8988T (cell line): ENCODE measurements at regions not wholly inside any gene's neighbourhood (a gene's known extent, or its start where the extent isn't known, plus 50 kb on each side); places are given as distances from the start of the nearest gene placed in this dataset.
"Not testable (repeated sequence)": the region's sequence is repeated elsewhere in the genome, so short reads cannot be mapped to it uniquely, and the experiment has no call there.

ENCODE experiments used
- DNase-seq: peaks from one replicate; pipeline ENCODE4 v3.0.0; 2011

DNA sequence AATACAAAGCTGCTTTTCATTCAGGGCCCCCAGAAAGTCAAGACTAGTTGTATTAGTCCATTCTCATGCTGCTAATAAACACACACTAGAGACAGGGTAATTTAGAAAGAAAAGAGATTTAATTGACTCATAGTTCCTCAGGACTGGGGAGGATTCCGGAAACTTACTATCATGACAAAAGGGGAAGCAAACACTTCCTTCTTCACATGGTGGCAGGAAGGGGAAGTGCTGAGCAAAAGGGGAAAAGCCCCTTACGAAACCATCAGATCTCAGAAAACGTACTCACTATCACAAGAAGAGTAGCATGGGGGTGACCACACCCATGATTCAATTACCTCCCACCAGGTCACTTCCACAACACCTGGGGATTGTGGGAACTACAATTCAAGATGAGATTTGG lies 373.8 kb upstream of the FRG1 start:
- not testable (repeated sequence) for DNase-seq

- DNase-seq = not testable (repeated sequence)
Observed at GRCh38 chr4:189579645-189580044, 361.0 kb upstream of the FRG1 start.

- not testable (repeated sequence) for DNase-seq
Observed at GRCh38 chr4:189586908-189587632, 353.6 kb upstream of the FRG1 start.

- not testable (repeated sequence) for DNase-seq
Observed at GRCh38 chr4:189589201-189589600, 351.5 kb upstream of the FRG1 start.

GRCh38 chr4:189592890-189593289 lies 347.8 kb upstream of the FRG1 start:
- no peak for DNase-seq

DNA sequence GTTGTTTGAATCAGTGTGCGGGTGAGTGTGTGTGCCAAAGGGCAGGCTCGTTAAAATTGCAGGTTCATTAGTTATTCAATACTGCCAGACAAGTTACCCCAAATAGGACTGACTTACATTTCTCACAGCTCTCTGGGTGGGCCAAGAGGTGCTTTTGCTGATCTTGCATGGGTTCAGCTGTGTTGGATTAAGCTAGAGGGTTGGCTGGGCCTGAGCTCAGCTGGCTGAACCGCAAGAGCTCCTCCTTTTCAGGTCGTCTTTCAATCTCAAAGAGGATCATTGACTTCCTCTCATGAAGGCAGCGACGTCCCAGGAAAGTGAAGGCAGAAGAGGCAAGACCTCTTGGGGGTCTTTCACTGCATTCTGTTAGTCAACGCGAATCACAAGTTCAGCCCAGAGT lies 343.3 kb upstream of the FRG1 start:
- DNase-seq = no peak

DNA sequence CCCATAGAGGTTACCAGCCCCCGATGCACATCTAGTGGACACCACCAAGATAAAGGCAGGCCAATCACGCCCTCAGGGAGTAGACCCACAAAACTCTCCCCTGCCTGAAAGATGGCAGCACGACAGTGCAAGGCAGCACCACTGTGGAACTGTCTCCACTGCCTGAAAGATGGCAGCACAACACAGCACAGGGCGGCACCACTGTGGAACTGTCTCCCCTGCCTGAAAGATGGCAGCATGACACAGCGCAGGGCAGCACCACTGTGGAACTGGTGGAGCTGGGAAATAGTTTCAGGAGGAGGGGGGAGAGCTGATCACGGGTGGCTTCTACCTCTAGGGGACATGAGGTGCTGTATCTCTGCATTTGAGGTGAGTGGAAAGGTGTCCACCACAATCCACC lies 340.4 kb upstream of the FRG1 start:
- DNase-seq = no peak

DNA sequence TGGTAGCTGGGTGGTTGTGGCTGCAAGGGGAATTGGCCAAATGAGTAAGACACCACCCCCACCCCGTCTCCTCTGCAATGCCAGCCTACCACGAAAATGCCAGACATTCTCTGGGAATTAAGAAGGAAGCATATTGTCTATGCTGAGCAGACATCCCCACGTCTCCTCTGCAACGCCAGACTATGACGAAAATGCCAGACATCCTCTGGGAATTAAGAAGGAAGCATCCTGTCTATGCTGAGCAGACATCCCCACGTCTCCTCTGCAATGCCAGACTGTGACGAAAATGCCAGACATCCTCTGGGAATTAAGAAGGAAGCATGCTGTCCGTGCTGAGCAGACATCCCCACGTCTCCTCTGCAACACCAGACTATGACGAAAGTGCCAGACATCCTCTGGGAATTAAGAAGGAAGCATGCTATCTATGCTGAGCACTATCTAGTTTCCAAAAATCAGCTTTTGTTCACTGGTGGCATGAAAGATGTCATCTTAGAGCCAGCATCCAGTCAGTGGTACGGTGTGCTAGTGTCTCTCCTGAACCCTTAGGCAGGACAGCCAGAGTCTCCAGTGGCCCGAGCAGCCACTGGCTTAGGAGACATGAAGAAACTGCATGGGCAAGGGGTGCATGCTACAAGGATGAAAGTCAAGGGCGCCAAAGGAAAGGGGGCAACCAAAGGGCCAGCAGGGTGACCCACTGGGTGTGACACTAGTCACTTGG lies 339.8 kb upstream of the FRG1 start:
- no peak for DNase-seq

DNA sequence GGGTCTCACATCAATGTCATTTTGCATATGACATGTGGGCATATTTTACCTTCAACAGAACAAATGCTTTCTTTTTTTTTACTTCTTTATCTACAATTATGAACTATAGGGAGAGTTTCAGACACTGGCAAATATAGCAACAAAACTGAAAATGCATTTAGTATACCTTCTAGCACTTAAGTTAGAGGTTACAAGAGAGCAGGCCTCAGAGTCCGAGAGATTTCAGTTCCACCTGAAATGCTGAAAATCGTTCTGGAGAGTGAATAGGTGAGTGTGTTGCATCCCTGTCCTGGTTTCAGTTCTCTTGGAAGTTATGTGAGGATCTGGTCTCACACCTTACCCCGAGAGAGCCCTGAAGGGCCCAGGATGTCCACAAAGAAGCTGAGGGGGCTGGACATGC lies 337.8 kb upstream of the FRG1 start:
- not testable (repeated sequence) for DNase-seq

- DNase-seq = not testable (repeated sequence)
Observed at GRCh38 chr4:189610571-189610970, 330.1 kb upstream of the FRG1 start.

DNA sequence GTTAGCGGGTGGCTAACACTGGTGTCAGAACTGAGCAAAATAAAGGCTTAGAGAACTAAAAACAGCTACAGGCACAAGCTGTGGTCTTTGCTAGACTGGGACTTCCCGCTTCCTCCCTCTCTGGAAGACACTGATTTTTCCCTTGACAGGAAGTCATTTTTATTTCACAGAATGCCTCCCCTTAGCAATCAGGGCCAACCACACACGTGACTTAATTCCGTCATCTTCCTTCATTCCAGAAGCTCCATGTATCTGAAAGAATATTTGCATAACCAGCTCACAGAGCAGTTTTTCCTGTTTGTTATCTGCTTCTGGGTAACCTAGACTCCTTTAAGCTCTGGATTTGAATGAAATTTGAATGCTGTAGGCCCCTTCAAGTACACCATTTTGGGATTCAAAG lies 327.5 kb upstream of the FRG1 start:
- no peak for DNase-seq

DNA sequence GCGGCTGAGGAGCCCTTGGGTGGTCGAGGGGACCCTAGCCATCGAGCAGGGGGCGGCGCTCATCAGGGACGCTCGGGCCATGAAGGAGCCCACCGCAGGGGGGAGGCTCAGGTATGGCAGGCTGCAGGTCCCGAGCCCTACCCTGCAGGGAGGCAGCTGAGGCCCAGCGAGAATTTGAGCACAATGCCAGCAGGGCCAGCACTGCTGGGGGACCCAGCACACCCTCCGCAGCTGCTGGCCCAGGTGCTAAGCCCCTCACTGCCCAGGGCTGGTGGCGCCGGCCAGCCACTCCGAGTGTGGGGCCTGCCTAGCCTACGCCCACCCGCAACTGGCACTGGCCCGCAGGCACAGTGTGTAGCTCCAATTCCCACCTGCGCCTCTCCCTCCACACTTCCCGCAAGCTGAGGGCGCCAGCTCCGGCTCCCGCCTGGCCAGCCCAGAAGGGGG lies 325.4 kb upstream of the FRG1 start:
- DNase-seq = no peak

DNA sequence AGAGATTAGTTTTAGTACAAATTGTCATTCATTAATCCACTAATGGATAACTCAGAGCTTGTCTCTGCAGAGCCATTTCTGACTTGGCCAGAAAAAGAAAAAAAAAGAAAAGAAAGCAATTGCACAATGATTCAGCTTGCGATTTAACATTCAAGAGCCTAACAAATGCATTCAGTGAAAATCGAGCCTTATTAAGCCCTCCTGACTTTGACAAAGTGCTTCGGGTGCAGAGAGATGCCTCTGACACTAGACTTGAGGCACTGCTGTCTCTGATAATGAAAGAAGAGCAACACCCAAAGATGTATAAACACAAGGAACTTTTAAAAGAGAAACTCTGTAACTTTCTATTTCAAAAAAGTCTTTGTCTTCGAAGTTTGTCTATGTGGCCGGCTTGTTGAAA lies 322.9 kb upstream of the FRG1 start:
- DNase-seq = not testable (repeated sequence)

GRCh38 chr4:189619441-189620250 lies 321.0 kb upstream of the FRG1 start:
- not testable (repeated sequence) for DNase-seq

GRCh38 chr4:189622574-189622973 lies 318.1 kb upstream of the FRG1 start:
- DNase-seq = not testable (repeated sequence)

GRCh38 chr4:189627041-189627440 lies 313.6 kb upstream of the FRG1 start:
- not testable (repeated sequence) for DNase-seq

- not testable (repeated sequence) for DNase-seq
Observed at GRCh38 chr4:189629733-189630132, 310.9 kb upstream of the FRG1 start.

DNA sequence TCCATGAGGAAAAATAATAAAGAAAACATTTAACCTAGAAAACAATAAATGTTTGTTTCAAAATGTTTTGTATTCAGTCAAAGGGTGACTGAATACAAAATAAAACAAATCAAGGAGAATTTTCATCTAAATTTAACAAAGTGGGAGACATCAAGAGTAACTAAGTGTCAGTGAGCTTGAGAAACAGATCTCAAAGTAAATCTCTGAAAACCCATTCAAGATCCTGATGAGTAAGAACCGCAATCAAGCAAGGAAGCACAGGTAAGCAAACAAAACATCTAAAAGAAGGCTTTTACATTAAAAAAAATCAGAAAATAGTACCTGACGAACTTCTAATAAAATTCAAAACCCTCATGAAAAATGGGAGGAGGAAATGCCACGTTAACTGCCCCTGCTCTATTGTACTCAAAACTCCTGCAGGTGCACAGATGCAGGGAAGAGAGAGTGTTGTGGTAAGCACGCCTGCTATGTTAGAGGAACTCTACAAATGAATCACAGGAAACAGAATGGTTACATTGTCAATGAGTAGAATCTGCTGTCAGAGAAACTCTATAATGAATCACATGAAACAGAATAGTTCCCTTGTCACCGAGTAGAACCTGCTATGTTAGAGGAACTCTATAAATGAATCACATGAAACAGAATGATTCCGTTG lies 309.6 kb upstream of the FRG1 start:
- DNase-seq = not testable (repeated sequence)

DNA sequence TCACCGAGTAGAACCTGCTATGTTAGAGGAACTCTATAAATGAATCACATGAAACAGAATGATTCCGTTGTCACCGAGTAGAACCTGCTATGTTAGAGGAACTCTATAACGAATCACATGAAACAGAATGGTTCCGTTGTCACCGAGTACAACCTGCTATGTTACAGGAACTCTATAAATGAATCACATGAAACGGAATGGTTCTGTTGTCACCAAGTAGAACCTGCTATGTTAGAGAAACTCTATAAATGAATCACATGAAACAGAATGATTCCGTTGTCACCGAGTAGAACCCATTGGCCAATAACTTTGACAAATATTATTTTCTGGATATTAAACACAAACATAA lies 309.1 kb upstream of the FRG1 start:
- DNase-seq = not testable (repeated sequence)

DNA sequence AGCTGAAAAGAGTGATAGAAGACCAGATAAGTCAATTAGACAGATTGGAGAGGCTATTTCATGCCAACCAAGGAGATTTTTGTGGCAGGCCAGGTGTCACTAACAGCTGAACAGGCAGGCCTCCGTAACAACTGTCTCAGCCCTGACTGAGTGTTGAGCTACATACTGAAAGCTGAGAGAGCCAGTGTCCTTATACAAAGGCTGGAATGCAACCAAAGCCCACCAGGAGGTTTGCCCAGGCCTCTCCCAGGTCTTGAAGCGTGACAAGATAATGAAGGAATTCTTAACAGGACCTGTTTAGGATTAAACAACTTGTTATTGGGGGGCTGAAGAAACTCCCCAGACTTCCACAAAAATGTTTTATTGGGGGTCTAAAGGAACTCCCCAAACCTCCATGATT lies 290.2 kb upstream of the FRG1 start:
- not testable (repeated sequence) for DNase-seq

DNA sequence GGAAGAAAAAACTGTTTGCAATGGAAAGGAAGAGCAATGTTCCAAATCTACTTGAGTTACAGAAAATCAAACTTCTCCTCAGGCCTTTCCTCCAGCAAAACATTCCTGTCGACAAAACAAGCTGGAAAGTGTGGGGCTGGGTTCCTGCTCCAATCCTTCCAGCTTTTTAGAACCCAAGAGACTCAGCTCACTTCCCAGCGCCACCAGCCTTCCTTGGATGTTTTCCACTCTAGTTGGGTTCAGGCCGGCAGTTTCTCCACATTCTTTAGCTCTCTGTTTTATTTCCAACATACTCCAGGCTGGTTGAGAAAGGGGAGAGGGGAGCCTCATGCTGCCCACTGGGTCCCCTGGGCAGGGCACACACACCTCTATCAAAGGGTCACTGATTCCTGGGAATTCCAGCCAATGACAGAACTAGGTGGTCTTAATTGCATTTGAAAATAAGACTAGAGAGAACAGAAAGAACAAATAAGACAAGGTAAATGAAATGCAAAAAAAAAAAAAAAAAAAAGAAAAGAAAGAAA lies 287.5 kb upstream of the FRG1 start:
- DNase-seq = not testable (repeated sequence)

DNA sequence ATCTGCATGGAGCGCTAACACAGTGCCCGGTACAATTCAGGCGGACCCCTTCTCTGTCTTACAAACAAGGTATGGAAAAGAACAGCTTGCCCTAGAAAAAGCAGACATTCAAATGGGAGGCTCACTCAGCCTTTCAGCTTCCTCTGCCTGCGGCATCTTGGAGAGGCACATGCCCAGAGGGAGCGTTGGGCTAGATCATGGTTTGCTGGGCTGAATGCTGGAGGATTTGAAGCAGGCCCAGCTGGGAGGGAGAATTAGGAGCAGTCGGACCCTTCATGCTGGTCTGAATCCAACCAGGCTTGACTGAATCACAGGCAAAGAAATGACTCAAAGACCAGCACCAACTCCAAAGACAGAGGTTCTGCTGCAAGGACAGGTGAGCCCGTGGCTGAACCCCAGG lies 286.7 kb upstream of the FRG1 start:
- not testable (repeated sequence) for DNase-seq

DNA sequence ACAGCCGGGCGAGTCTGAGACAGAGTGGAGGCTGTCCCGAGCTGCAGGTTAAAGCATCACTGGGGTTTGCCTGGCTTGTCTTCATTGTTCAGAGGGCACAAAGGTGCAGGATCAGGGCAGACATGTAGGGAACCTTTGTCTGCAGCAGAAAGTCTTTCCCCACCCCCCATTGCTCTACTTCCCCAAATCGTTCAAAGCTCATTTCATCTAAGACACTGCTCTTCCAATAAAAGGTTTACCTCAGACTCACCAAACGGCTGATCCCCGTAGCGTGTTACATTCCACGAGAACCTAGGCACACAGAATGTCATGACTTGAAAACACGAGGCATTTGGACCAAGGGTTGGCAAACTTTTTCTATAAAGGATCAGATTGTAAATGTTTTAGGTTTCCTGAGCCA lies 286.3 kb upstream of the FRG1 start:
- not testable (repeated sequence) for DNase-seq
